Endodermal cell (in vitro differentiated cells): ENCODE measurements at regions not wholly inside any gene's neighbourhood (a gene's known extent, or its start where the extent isn't known, plus 50 kb on each side); places are given as distances from the start of the nearest gene placed in this dataset.

ENCODE experiments used
- DNase-seq: peaks from one replicate; pipeline ENCODE4 v3.0.0-alpha.2; 2017
- H3K27ac ChIP-seq: 2 replicates; pipeline ENCODE4 v1.5.1; 2013; ENCODE audit warnings: mild to moderate bottlenecking, low read depth, low read length, moderate library complexity
- H3K27me3 ChIP-seq: 2 replicates; pipeline ENCODE4 v1.6.1; 2013; ENCODE audit warnings: mild to moderate bottlenecking, low read length, moderate library complexity; ENCODE audit not compliant: insufficient read depth, control insufficient read depth, poor library complexity, severe bottlenecking
- H3K36me3 ChIP-seq: 2 replicates; pipeline ENCODE4 v1.7.0; 2013; ENCODE audit warnings: mild to moderate bottlenecking, low read length, moderate library complexity; ENCODE audit not compliant: control insufficient read depth, insufficient read depth
- H3K4me1 ChIP-seq: one replicate; pipeline ENCODE4 v1.7.0; 2013; ENCODE audit warnings: low read length; ENCODE audit not compliant: control insufficient read depth, insufficient read depth
- H3K4me3 ChIP-seq: 2 replicates; pipeline ENCODE4 v1.5.1; 2013; ENCODE audit warnings: mild to moderate bottlenecking, low read length, moderate library complexity
- H3K9ac ChIP-seq: 2 replicates; pipeline ENCODE4 v1.6.1; 2013; ENCODE audit warnings: mild to moderate bottlenecking, low read length, moderate library complexity; ENCODE audit not compliant: poor library complexity, severe bottlenecking; ENCODE audit errors: extremely low read depth
- H3K9me3 ChIP-seq: 2 replicates; pipeline ENCODE4 v1.6.1; 2013; ENCODE audit warnings: mild to moderate bottlenecking, low read length, moderate library complexity; ENCODE audit not compliant: control insufficient read depth
- H3K27ac Mint-ChIP-seq: 2 replicates; pipeline ENCODE4 v1.8.0; 2020; ENCODE audit warnings: mixed read lengths
- H3K27me3 Mint-ChIP-seq: 2 replicates; pipeline ENCODE4 v1.8.0; 2021; ENCODE audit warnings: mild to moderate bottlenecking, mixed read lengths; ENCODE audit not compliant: insufficient read depth
- H3K36me3 Mint-ChIP-seq: 2 replicates; pipeline ENCODE4 v1.8.0; 2020; ENCODE audit warnings: low read depth, mixed read lengths
- H3K4me1 Mint-ChIP-seq: 2 replicates; pipeline ENCODE4 v1.8.0; 2020; ENCODE audit warnings: mixed read lengths
- H3K4me3 Mint-ChIP-seq: 2 replicates; pipeline ENCODE4 v1.8.0; 2020; ENCODE audit warnings: mild to moderate bottlenecking, moderate library complexity, mixed read lengths
- H3K9me3 Mint-ChIP-seq: 2 replicates; pipeline ENCODE4 v1.8.0; 2020; ENCODE audit warnings: mild to moderate bottlenecking, mixed read lengths
- WGBS, 2 experiments: methylation state at CpG; one replicate each; pipeline versions ENCODE4 v1.1.5 to v1.1.7; 2013; ENCODE audit warnings: missing lambda C conversion rate in 2 of 2, mixed read lengths in 1 of 2; ENCODE audit not compliant: insufficient coverage in 1 of 2, insufficient read length in 1 of 2; 5-methylcytosine and 5-hydroxymethylcytosine counted together
- TF ChIP-seq, protein P1 (sequence below): fragments of 200-600 bp; sonication (generic); conservative IDR thresholded peaks from 2 replicates; pipeline ENCODE4 v1.5.0; 2021; ENCODE audit warnings: antibody characterized with exemption, mild to moderate bottlenecking

DNA sequence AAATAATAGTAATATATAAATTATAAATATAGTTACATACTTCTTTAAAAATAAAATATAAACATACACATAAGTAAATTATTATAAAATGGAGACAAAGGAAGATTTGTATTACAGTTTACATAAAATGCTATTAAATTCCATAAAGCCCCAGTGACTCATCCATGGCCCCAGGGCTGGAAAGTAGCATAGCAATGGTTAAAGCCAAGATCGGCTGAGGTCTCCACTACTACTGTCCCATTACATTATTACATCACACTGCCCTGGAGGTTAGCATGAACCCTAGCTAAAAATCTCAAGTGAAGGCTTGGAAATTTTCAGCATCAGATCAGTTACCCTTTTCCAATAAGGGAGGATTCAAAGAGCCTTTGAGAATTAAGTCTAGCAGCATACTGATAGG lies 936.2 kb downstream of the DSC3 start:
- H3K27ac Mint-ChIP-seq, result no peak overlapping the region
- WGBS, 2 experiments, result 97% methylated on average over 1 of the region's 1 CpG; no CpG with 5 or more reads in 1 of the 2 experiments
- H3K9me3 Mint-ChIP-seq, result no peaks in the 10 kb centered on the region
- no peaks in the 10 kb centered on the region for H3K36me3 ChIP-seq
- no peaks in the 10 kb centered on the region for H3K9me3 ChIP-seq
- no peaks in the 10 kb centered on the region for H3K27me3 ChIP-seq
- no peaks in the 10 kb centered on the region for H3K4me1 ChIP-seq
- H3K27ac ChIP-seq, result no peak overlapping the region
- no peak overlapping the region for H3K4me3 ChIP-seq
- H3K36me3 Mint-ChIP-seq, result no peaks in the 10 kb centered on the region
- no peak overlapping the region for H3K9ac ChIP-seq
- no peaks in the 10 kb centered on the region for H3K4me1 Mint-ChIP-seq
- TF ChIP-seq, protein P1, sequence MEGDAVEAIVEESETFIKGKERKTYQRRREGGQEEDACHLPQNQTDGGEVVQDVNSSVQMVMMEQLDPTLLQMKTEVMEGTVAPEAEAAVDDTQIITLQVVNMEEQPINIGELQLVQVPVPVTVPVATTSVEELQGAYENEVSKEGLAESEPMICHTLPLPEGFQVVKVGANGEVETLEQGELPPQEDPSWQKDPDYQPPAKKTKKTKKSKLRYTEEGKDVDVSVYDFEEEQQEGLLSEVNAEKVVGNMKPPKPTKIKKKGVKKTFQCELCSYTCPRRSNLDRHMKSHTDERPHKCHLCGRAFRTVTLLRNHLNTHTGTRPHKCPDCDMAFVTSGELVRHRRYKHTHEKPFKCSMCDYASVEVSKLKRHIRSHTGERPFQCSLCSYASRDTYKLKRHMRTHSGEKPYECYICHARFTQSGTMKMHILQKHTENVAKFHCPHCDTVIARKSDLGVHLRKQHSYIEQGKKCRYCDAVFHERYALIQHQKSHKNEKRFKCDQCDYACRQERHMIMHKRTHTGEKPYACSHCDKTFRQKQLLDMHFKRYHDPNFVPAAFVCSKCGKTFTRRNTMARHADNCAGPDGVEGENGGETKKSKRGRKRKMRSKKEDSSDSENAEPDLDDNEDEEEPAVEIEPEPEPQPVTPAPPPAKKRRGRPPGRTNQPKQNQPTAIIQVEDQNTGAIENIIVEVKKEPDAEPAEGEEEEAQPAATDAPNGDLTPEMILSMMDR, result no peak
- H3K27me3 Mint-ChIP-seq, result no peaks in the 10 kb centered on the region
- H3K4me3 Mint-ChIP-seq, result no peak overlapping the region
- DNase-seq, result no peak

DNA sequence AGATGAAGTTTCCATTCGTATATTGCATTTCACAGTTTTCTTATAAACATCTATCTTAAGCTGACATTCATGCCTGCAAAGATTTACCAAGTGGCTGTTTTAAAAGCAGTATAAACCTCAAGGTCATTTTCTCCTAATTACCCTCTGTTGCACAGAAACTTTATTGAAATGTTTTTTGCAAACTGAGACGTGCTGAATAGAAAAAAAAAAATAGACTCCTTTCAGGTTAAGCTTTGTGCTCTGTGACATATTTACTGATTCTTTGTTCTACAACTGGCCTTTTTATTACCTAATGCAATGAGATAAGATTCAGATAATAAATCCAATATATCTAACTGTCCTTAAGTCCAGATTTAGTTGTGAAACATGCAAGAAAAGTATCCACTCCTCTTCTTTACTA lies 938.7 kb downstream of the DSC3 start:
- no peaks in the 10 kb centered on the region for H3K4me1 ChIP-seq
- TF ChIP-seq, protein P1, result no peak
- no peaks in the 10 kb centered on the region for H3K36me3 ChIP-seq
- H3K4me3 Mint-ChIP-seq, result no peak overlapping the region
- no peak overlapping the region for H3K27ac Mint-ChIP-seq
- H3K4me3 ChIP-seq, result no peak overlapping the region
- H3K27ac ChIP-seq, result no peak overlapping the region
- H3K9me3 Mint-ChIP-seq, result no peaks in the 10 kb centered on the region
- H3K4me1 Mint-ChIP-seq, result no peaks in the 10 kb centered on the region
- no peak for DNase-seq
- no peaks in the 10 kb centered on the region for H3K27me3 ChIP-seq
- H3K9me3 ChIP-seq, result no peaks in the 10 kb centered on the region
- 90 to 98% methylated on average over 2 of the region's 2 CpGs for WGBS, 2 experiments
- no peaks in the 10 kb centered on the region for H3K27me3 Mint-ChIP-seq
- H3K9ac ChIP-seq, result no peak overlapping the region
- no peaks in the 10 kb centered on the region for H3K36me3 Mint-ChIP-seq

DNA sequence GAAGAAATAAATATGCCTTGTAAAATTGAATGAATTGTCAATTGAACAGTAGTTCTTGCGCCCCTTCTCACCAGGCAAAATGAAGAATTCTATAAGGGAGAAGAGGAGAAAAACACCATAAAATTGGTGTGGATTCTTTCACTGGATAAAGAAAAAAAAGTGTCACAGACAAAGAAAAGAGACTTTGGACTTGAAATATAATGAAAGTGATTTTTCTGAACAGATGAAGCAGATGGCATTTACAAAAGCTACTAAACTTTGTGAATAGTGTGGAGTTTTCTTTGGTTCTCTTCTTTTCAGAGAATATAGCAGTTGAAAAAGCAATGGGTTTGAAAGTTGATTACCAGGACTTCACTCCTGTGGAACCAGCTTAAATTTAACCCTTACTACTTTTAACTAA lies 945.7 kb downstream of the DSC3 start:
- Histone ChIP-seq H3K4me1 (no peaks in the 10 kb centered on the region), H3K27me3 (no peaks in the 10 kb centered on the region), H3K9ac (no peak overlapping the region), H3K36me3 (no peaks in the 10 kb centered on the region), H3K27ac (no peak overlapping the region), H3K9me3 (no peaks in the 10 kb centered on the region), H3K4me3 (no peak overlapping the region)
- DNase-seq, result no peak
- Mint-ChIP-seq H3K9me3 (no peaks in the 10 kb centered on the region), H3K27ac (no peak overlapping the region), H3K4me1 (no peaks in the 10 kb centered on the region), H3K27me3 (no peaks in the 10 kb centered on the region), H3K4me3 (no peak overlapping the region), H3K36me3 (no peaks in the 10 kb centered on the region)
- 90 to 100% methylated on average over 1 of the region's 1 CpG for WGBS, 2 experiments
- TF ChIP-seq, protein P1, result no peak
